ENCODE measurements at regions not wholly inside any gene's neighbourhood (a gene's known extent, or its start where the extent isn't known, plus 50 kb on each side); places are given as distances from the start of the nearest gene placed in this dataset.

DNA sequence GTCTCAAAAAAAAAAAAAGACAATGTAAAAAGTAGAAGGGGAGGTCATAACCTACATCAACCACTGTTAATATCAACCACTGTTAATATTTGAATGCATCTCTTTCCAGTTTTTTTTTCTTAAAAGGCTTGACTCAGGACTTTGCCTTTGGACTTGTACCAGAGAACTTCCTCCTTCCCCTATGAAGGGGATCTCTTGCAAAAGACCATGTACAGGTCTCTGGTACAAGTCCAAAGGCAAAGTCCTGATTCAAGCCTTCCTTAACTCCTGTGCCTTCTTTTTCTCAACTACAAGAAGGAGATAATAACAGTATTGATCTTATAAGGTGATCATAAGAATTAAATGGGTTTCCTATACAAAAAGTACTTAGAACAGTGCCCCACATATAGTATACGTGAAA, 563.5 kb downstream of the BUD13 start:
- CTCF ChIA-PET (ENCODE audit: low intra/inter-chr PET ratio, low total read pairs): no interaction called here
- DNase-seq (ENCODE audit: low spot score) (no peak), FAIRE-seq (no peak), ATAC-seq (no peak)
- no peak overlapping the region for H3K27ac ChIP-seq (ENCODE audit: extremely low read length, insufficient read depth, low read length)
- no peaks in the 10 kb centered on the region for H3K36me3 ChIP-seq (replicated peaks in 1 of 2; ENCODE audit: control insufficient read depth in 1 of 2, insufficient read depth in 2 of 2, low read length in 2 of 2)
- H3K27me3 ChIP-seq (ENCODE audit: control insufficient read depth in 1 of 2, insufficient read depth in 2 of 2, low read length in 2 of 2): peaks cover 0 to 2% of the 10 kb centered on the region in 2 experiments; a peak in 1 of 5 replicates
- no peak overlapping the region for H2AFZ ChIP-seq (ENCODE audit: low read length)
- H3K4me3 ChIP-seq (replicated peaks in 1 of 3; ENCODE audit: insufficient read depth in 1 of 3, low read depth in 2 of 3, low read length in 3 of 3): no peak overlapping the region
- no peak overlapping the region for H3K4me2 ChIP-seq (ENCODE audit: low read depth, low read length)
- no peak for TF ChIP-seq SSRP1 (CRISPR knock-in tag; IDR thresholded peaks at IDR 0.05)
- TF ChIP-seq CCDC6 (CRISPR knock-in tag; IDR thresholded peaks at IDR 0.05): no peak
- TF ChIP-seq HCFC1 (IDR thresholded peaks at IDR 0.05; ENCODE audit: low read depth, low read length): no peak
- no peak for TF ChIP-seq MEIS1 (CRISPR knock-in tag; IDR thresholded peaks at IDR 0.05; ENCODE audit: borderline replicate concordance)
- TF ChIP-seq ZNF569 (CRISPR knock-in tag; IDR thresholded peaks at IDR 0.05; ENCODE audit: borderline replicate concordance): no peak
- TF ChIP-seq, protein P1, sequence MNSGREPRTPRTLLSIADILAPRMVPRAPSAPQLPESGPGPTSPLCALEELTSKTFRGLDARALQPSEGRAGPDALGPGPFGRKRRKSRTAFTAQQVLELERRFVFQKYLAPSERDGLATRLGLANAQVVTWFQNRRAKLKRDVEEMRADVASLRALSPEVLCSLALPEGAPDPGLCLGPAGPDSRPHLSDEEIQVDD (CRISPR knock-in tag; IDR thresholded peaks at IDR 0.05; ENCODE audit: borderline replicate concordance): no peak
- POLR2A ChIA-PET: no interaction called here
- BruUV-seq (replicated peaks): no TSS peak
- H3K79me2 ChIP-seq (ENCODE audit: insufficient read depth, low read length): no peaks in the 10 kb centered on the region
- in situ Hi-C loops (cut with HindIII; ENCODE audit: extremely low pct_ligation_motif_present, low pct_unique_long_range_greater_than_20kb): no loop called here
- 36% methylated on average over 1 of the region's 1 CpG for WGBS (ENCODE audit: low lambda C conversion rate)
- no peaks in the 10 kb centered on the region for H3K4me1 ChIP-seq (ENCODE audit: insufficient read depth, low read length)
- H4K20me1 ChIP-seq (ENCODE audit: insufficient read depth, low read length): no peaks in the 10 kb centered on the region
- no peaks in the 10 kb centered on the region for H3K9me3 ChIP-seq (ENCODE audit: low read length)
- intact Hi-C loops (cut with micrococcal nuclease; ENCODE audit: unreplicated experiment): no loop called here
- H3K9ac ChIP-seq (ENCODE audit: insufficient read depth, low read depth, low read length): no peak overlapping the region

DNA sequence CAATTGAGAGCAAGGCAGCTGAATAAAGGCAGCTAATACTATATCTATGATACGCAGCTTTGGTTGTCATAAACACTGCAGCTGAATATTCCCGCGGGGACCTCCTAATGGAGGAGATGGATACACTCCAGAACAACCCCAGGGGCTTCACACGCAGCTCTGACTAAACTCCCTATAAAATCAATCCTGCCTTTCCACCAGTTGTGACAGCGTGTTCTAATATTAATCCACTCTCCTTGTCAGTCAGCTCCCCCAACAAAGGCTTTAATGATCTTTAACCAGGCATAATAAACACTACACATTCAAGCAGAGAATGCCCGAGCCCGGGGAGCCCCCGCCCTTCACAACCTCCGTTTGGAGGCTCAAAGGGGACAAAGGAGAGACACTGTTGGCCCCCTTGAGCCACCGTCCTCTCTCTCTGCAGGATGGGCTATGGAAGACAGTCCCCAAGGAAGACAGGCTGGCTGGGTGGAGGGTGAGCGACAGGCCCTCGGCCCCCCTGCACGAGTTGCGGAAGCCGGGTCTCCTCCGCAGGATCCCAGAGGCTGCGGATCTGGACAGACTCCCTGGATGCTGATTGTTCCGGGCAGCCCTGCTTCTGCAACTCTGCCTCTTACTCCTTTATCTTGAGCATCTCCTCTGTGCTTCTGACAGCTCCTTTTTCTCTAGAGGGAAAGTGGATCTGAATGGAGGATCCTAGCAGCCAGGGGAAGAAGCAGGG, 565.2 kb downstream of the BUD13 start:
- intact Hi-C loops (cut with micrococcal nuclease; ENCODE audit: unreplicated experiment): no loop called here
- WGBS (ENCODE audit: low lambda C conversion rate): 52% methylated on average over 14 of the region's 18 CpGs
- no peak overlapping the region for H3K4me3 ChIP-seq (replicated peaks in 1 of 3; ENCODE audit: insufficient read depth in 1 of 3, low read depth in 2 of 3, low read length in 3 of 3)
- ATAC-seq: no peak
- H3K79me2 ChIP-seq (ENCODE audit: insufficient read depth, low read length): no peaks in the 10 kb centered on the region
- no peaks in the 10 kb centered on the region for H3K27me3 ChIP-seq (ENCODE audit: control insufficient read depth in 1 of 2, insufficient read depth in 2 of 2, low read length in 2 of 2)
- H4K20me1 ChIP-seq (ENCODE audit: insufficient read depth, low read length): no peaks in the 10 kb centered on the region
- no peak for FAIRE-seq
- no peaks in the 10 kb centered on the region for H3K4me1 ChIP-seq (ENCODE audit: insufficient read depth, low read length)
- H3K36me3 ChIP-seq (replicated peaks in 1 of 2; ENCODE audit: control insufficient read depth in 1 of 2, insufficient read depth in 2 of 2, low read length in 2 of 2): no peaks in the 10 kb centered on the region
- in situ Hi-C loops (cut with HindIII; ENCODE audit: extremely low pct_ligation_motif_present, low pct_unique_long_range_greater_than_20kb): no loop called here
- no peaks in the 10 kb centered on the region for H3K9me3 ChIP-seq (ENCODE audit: low read length)
- no TSS peak for BruUV-seq (replicated peaks)
- DNase-seq (ENCODE audit: low spot score): no peak
- H3K27ac ChIP-seq (ENCODE audit: extremely low read length, insufficient read depth, low read length): no peak overlapping the region
- H2AFZ ChIP-seq (ENCODE audit: low read length): no peak overlapping the region
- ChIA-PET POLR2A (no interaction called here), CTCF (ENCODE audit: low intra/inter-chr PET ratio, low total read pairs) (no interaction called here)
- H3K4me2 ChIP-seq (ENCODE audit: low read depth, low read length): no peak overlapping the region
- H3K9ac ChIP-seq (ENCODE audit: insufficient read depth, low read depth, low read length): no peak overlapping the region
- TF ChIP-seq ZNF20 (CRISPR knock-in tag; IDR thresholded peaks at IDR 0.05): no peak
- TF ChIP-seq, protein P2, sequence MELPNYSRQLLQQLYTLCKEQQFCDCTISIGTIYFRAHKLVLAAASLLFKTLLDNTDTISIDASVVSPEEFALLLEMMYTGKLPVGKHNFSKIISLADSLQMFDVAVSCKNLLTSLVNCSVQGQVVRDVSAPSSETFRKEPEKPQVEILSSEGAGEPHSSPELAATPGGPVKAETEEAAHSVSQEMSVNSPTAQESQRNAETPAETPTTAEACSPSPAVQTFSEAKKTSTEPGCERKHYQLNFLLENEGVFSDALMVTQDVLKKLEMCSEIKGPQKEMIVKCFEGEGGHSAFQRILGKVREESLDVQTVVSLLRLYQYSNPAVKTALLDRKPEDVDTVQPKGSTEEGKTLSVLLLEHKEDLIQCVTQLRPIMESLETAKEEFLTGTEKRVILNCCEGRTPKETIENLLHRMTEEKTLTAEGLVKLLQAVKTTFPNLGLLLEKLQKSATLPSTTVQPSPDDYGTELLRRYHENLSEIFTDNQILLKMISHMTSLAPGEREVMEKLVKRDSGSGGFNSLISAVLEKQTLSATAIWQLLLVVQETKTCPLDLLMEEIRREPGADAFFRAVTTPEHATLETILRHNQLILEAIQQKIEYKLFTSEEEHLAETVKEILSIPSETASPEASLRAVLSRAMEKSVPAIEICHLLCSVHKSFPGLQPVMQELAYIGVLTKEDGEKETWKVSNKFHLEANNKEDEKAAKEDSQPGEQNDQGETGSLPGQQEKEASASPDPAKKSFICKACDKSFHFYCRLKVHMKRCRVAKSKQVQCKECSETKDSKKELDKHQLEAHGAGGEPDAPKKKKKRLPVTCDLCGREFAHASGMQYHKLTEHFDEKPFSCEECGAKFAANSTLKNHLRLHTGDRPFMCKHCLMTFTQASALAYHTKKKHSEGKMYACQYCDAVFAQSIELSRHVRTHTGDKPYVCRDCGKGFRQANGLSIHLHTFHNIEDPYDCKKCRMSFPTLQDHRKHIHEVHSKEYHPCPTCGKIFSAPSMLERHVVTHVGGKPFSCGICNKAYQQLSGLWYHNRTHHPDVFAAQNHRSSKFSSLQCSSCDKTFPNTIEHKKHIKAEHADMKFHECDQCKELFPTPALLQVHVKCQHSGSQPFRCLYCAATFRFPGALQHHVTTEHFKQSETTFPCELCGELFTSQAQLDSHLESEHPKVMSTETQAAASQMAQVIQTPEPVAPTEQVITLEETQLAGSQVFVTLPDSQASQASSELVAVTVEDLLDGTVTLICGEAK (IDR thresholded peaks at IDR 0.05): no peak
- TF ChIP-seq, protein P2 (CRISPR knock-in tag; IDR thresholded peaks at IDR 0.05): no peak

Measured in HepG2 (cell line).